HepG2 (cell line): ENCODE measurements at regions not wholly inside any gene's neighbourhood (a gene's known extent, or its start where the extent isn't known, plus 50 kb on each side); places are given as distances from the start of the nearest gene placed in this dataset.

Experiments
- HOXA3 ChIP-seq: sonication (generic); formaldehyde crosslinking; IDR thresholded peaks from 2 replicates; pipeline ENCODE4 v1.5.0; 2020; ENCODE audit warnings: missing genetic modification reagents
- NFKB2 ChIP-seq: sonication (generic); formaldehyde crosslinking; IDR thresholded peaks from 2 replicates; pipeline ENCODE4 v1.4.0; 2020; ENCODE audit warnings: missing genetic modification reagents, borderline replicate concordance
- NPAS2 ChIP-seq: sonication (generic); formaldehyde crosslinking; IDR thresholded peaks from 2 replicates; pipeline ENCODE4 v1.8.0; 2022; ENCODE audit warnings: mild to moderate bottlenecking, missing genetic modification reagents, borderline replicate concordance
- NR2F1 ChIP-seq, 2 experiments: fragments of 450-650 bp in 1 of 2; formaldehyde crosslinking in 1 of 2; IDR thresholded peaks; 2 replicates each; pipeline versions ENCODE4 v1.5.0 to v1.6.1; 2016 to 2020; ENCODE audit warnings: mild to moderate bottlenecking in 1 of 2, missing compliant biosample characterization in 1 of 2, missing genetic modification reagents in 1 of 2, moderate library complexity in 1 of 2
- RORA ChIP-seq: sonication (generic); formaldehyde crosslinking; IDR thresholded peaks from 2 replicates; pipeline ENCODE4 v1.5.0; 2020; ENCODE audit warnings: mild to moderate bottlenecking, missing genetic modification reagents, moderate library complexity
- TARDBP ChIP-seq: sonication (generic); formaldehyde crosslinking; IDR thresholded peaks from 2 replicates; pipeline ENCODE4 v1.8.0; 2022; ENCODE audit warnings: mild to moderate bottlenecking, missing genetic modification reagents
- ZC3H4 ChIP-seq: sonication (generic); formaldehyde crosslinking; IDR thresholded peaks from 2 replicates; pipeline ENCODE4 v1.4.0; 2020; ENCODE audit warnings: missing genetic modification reagents, borderline replicate concordance
- ZKSCAN1 ChIP-seq: fragments of 150-350 bp; IDR thresholded peaks from 2 replicates; pipeline ENCODE4 v1.6.1; 2014; ENCODE audit warnings: low read length
- ZNF274 ChIP-seq: sonication (generic); formaldehyde crosslinking; IDR thresholded peaks from 2 replicates; pipeline ENCODE4 v1.5.1; 2020; ENCODE audit warnings: mild to moderate bottlenecking, missing genetic modification reagents
- ZNF501 ChIP-seq: sonication (generic); formaldehyde crosslinking; IDR thresholded peaks from 2 replicates; pipeline ENCODE4 v1.5.1; 2020; ENCODE audit warnings: mild to moderate bottlenecking, moderate library complexity, missing genetic modification reagents
- ZNF530 ChIP-seq: sonication (generic); formaldehyde crosslinking; IDR thresholded peaks from 2 replicates; pipeline ENCODE4 v1.5.0; 2020; ENCODE audit warnings: low read depth, mild to moderate bottlenecking, missing genetic modification reagents
- ZNF850 ChIP-seq: sonication (generic); formaldehyde crosslinking; conservative IDR thresholded peaks from 2 replicates; pipeline ENCODE4 v1.9.0; 2021; ENCODE audit warnings: mild to moderate bottlenecking, missing genetic modification reagents
- TF ChIP-seq, protein P1 (sequence below): fragments of 450-650 bp; IDR thresholded peaks from 2 replicates; pipeline ENCODE4 v1.6.1; 2016
- TF ChIP-seq, protein P2 (sequence below): IDR thresholded peaks from 2 replicates; pipeline ENCODE4 v1.6.1; 2016
- TF ChIP-seq, protein P3 (sequence below): sonication (generic); formaldehyde crosslinking; IDR thresholded peaks from 2 replicates; pipeline ENCODE4 v1.4.0; 2020; ENCODE audit warnings: low read depth, mild to moderate bottlenecking, missing genetic modification reagents
- TF ChIP-seq, protein P4 (sequence below): IDR thresholded peaks from 2 replicates; pipeline ENCODE4 v1.6.1; 2012; ENCODE audit warnings: low read depth, low read length, improper control_type of control experiment
- TF ChIP-seq, protein P5 (sequence below), 2 experiments: fragments of 450-650 bp in 1 of 2; sonication (generic) in 1 of 2; formaldehyde crosslinking; IDR thresholded peaks; 2 replicates each; pipeline versions ENCODE4 v1.5.0 to v1.8.0; 2020 to 2022; ENCODE audit warnings: mild to moderate bottlenecking in 1 of 2, missing genetic modification reagents in 1 of 2
- TF ChIP-seq, protein P6 (sequence below): sonication (generic); formaldehyde crosslinking; IDR thresholded peaks from 2 replicates; pipeline ENCODE4 v1.5.0; 2020; ENCODE audit warnings: missing genetic modification reagents, mild to moderate bottlenecking, borderline replicate concordance
- TF ChIP-seq, protein P7 (sequence below): sonication (generic); formaldehyde crosslinking; conservative IDR thresholded peaks from 2 replicates; pipeline ENCODE4 v1.4.0; 2020; ENCODE audit warnings: missing genetic modification reagents

DNA sequence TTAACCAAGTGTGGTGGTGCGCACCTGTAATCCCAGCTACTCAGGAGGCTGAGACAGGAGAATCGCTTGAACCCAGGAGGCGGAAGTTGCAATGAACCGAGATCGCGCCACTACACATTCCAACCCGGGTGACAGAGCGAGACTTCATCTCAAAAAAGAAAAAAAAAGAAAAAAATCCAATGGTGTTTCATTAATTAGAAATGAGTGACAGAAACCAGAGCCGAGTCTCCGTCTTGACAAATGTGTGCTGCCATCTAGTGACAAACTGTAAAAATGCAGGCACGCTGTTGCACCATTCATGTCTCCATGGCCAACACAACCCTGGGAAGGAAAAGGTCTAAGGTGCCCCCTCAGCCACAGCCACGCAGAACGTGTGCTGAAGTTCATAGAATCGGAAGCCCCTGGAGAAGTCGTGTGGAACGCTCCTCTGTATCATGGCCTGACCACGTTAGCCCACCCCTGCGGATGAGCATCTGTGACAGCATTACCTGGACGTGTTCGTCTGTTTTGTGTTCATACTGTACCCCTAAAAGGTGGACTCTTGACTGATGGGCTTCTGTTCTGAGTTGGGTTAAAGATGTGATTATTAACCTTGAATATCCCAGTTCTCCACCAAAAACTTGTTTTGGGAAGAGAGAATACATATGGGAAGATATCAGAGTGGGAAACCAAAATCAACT lies 94.9 kb downstream of the LYZL2 start (continued):
- TF ChIP-seq, protein P1, sequence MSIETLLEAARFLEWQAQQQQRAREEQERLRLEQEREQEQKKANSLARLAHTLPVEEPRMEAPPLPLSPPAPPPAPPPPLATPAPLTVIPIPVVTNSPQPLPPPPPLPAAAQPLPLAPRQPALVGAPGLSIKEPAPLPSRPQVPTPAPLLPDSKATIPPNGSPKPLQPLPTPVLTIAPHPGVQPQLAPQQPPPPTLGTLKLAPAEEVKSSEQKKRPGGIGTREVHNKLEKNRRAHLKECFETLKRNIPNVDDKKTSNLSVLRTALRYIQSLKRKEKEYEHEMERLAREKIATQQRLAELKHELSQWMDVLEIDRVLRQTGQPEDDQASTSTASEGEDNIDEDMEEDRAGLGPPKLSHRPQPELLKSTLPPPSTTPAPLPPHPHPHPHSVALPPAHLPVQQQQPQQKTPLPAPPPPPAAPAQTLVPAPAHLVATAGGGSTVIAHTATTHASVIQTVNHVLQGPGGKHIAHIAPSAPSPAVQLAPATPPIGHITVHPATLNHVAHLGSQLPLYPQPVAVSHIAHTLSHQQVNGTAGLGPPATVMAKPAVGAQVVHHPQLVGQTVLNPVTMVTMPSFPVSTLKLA: no peak
- TF ChIP-seq, protein P2, sequence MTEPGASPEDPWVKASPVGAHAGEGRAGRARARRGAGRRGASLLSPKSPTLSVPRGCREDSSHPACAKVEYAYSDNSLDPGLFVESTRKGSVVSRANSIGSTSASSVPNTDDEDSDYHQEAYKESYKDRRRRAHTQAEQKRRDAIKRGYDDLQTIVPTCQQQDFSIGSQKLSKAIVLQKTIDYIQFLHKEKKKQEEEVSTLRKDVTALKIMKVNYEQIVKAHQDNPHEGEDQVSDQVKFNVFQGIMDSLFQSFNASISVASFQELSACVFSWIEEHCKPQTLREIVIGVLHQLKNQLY: no peak
- TF ChIP-seq ZNF501 (no peak), RORA (no peak), ZNF274 (CRISPR knock-in tag) (no peak), ZNF530 (CRISPR knock-in tag) (no peak), HOXA3 (no peak), NR2F1 (CRISPR knock-in tag; IDR thresholded peaks at IDR 0.05) (no peak), NPAS2 (CRISPR knock-in tag) (no peak), ZKSCAN1 (no peak), ZNF850 (CRISPR knock-in tag) (no peak), ZC3H4 (CRISPR knock-in tag) (no peak), NFKB2 (peak; percentile 39; the same call in 1 of the 2 replicates), TARDBP (CRISPR knock-in tag) (no peak)
- TF ChIP-seq, protein P3, sequence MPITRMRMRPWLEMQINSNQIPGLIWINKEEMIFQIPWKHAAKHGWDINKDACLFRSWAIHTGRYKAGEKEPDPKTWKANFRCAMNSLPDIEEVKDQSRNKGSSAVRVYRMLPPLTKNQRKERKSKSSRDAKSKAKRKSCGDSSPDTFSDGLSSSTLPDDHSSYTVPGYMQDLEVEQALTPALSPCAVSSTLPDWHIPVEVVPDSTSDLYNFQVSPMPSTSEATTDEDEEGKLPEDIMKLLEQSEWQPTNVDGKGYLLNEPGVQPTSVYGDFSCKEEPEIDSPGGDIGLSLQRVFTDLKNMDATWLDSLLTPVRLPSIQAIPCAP (CRISPR knock-in tag): no peak
- TF ChIP-seq, protein P4, sequence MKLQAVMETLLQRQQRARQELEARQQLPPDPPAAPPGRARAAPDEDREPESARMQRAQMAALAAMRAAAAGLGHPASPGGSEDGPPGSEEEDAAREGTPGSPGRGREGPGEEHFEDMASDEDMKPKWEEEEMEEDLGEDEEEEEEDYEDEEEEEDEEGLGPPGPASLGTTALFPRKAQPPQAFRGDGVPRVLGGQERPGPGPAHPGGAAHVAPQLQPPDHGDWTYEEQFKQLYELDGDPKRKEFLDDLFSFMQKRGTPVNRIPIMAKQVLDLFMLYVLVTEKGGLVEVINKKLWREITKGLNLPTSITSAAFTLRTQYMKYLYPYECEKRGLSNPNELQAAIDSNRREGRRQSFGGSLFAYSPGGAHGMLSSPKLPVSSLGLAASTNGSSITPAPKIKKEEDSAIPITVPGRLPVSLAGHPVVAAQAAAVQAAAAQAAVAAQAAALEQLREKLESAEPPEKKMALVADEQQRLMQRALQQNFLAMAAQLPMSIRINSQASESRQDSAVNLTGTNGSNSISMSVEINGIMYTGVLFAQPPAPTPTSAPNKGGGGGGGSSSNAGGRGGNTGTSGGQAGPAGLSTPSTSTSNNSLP: 0 out of 2 replicates have a peak, but pooled peaks have one; percentile 62
- TF ChIP-seq, protein P5, sequence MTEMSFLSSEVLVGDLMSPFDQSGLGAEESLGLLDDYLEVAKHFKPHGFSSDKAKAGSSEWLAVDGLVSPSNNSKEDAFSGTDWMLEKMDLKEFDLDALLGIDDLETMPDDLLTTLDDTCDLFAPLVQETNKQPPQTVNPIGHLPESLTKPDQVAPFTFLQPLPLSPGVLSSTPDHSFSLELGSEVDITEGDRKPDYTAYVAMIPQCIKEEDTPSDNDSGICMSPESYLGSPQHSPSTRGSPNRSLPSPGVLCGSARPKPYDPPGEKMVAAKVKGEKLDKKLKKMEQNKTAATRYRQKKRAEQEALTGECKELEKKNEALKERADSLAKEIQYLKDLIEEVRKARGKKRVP (CRISPR knock-in tag; IDR thresholded peaks at IDR 0.05): no peak
- TF ChIP-seq, protein P6, sequence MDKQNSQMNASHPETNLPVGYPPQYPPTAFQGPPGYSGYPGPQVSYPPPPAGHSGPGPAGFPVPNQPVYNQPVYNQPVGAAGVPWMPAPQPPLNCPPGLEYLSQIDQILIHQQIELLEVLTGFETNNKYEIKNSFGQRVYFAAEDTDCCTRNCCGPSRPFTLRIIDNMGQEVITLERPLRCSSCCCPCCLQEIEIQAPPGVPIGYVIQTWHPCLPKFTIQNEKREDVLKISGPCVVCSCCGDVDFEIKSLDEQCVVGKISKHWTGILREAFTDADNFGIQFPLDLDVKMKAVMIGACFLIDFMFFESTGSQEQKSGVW (CRISPR knock-in tag): no peak
- TF ChIP-seq, protein P7, sequence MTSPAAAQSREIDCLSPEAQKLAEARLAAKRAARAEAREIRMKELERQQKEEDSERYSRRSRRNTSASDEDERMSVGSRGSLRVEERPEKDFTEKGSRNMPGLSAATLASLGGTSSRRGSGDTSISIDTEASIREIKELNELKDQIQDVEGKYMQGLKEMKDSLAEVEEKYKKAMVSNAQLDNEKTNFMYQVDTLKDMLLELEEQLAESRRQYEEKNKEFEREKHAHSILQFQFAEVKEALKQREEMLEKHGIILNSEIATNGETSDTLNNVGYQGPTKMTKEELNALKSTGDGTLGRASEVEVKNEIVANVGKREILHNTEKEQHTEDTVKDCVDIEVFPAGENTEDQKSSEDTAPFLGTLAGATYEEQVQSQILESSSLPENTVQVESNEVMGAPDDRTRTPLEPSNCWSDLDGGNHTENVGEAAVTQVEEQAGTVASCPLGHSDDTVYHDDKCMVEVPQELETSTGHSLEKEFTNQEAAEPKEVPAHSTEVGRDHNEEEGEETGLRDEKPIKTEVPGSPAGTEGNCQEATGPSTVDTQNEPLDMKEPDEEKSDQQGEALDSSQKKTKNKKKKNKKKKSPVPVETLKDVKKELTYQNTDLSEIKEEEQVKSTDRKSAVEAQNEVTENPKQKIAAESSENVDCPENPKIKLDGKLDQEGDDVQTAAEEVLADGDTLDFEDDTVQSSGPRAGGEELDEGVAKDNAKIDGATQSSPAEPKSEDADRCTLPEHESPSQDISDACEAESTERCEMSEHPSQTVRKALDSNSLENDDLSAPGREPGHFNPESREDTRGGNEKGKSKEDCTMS (CRISPR knock-in tag): no peak
